Astrocyte (in vitro differentiated cells and primary cell): ENCODE measurements at regions not wholly inside any gene's neighbourhood (a gene's known extent, or its start where the extent isn't known, plus 50 kb on each side); places are given as distances from the start of the nearest gene placed in this dataset.

Experiments
- CTCF ChIP-seq: IDR thresholded peaks from 2 replicates; pipeline ENCODE4 v1.5.1; 2011; ENCODE audit warnings: low read depth, mild to moderate bottlenecking, inconsistent platforms, low read length, moderate library complexity; ENCODE audit not compliant: insufficient read depth
- EZH2 ChIP-seq: IDR thresholded peaks from 2 replicates; pipeline ENCODE4 v1.6.1; 2012; ENCODE audit warnings: mild to moderate bottlenecking, low read length, inconsistent platforms; ENCODE audit not compliant: insufficient read depth

GRCh38 chr4:119745351-119745750 is 116.7 kb upstream of the PDE5A start:
- TF ChIP-seq EZH2 (no peak), CTCF (no peak)
